Transverse colon (tissue), 4 donors: ENCODE measurements at regions not wholly inside any gene's neighbourhood (a gene's known extent, or its start where the extent isn't known, plus 50 kb on each side); places are given as distances from the start of the nearest gene placed in this dataset.

Experiments used
- DNase-seq: peaks from one replicate; pipeline ENCODE4 v3.0.0-alpha.2; 2019
- H3K27ac ChIP-seq, 4 donors: fragments of 200-600 bp; sonication (generic); 2 replicates each; pipeline ENCODE4 v1.5.1; 2016 to 2018; ENCODE audit warnings: inconsistent platforms in 4 of 4
- H3K27me3 ChIP-seq: fragments of 200-600 bp; sonication (generic); 2 replicates; pipeline ENCODE4 v1.5.1; 2017; ENCODE audit warnings: inconsistent platforms
- H3K36me3 ChIP-seq, 4 donors: fragments of 200-600 bp; sonication (generic); 2 replicates each; pipeline ENCODE4 v1.5.1; 2017 to 2019; ENCODE audit warnings: inconsistent platforms in 4 of 4
- H3K4me1 ChIP-seq, 4 donors: fragments of 200-600 bp; sonication (generic); 2 replicates each; pipeline ENCODE4 v1.5.1; 2017 to 2020; ENCODE audit warnings: inconsistent platforms in 4 of 4
- H3K4me3 ChIP-seq, 4 donors: fragments of 200-600 bp; sonication (generic); 1 replicate in 1 of 4; 2 replicates in 3 of 4; pipeline versions ENCODE4 v1.5.1 to v1.6.1; 2017 to 2019; ENCODE audit warnings: inconsistent platforms in 4 of 4
- H3K9me3 ChIP-seq, 2 donors: fragments of 200-600 bp; sonication (generic); 2 replicates each; pipeline ENCODE4 v1.5.1; 2017 to 2019; ENCODE audit warnings: inconsistent platforms in 2 of 2
- CTCF ChIP-seq, 5 experiments: fragments of 200-600 bp in 3 of 5; fragments of 450-650 bp in 2 of 5; sonication (generic) in 3 of 5; IDR thresholded peaks; 1 replicate in 2 of 5; 2 replicates in 3 of 5; pipeline ENCODE4 v1.5.1; 2016 to 2017; ENCODE audit warnings: antibody characterized with exemption in 5 of 5, inconsistent platforms in 3 of 5, mild to moderate bottlenecking in 2 of 5, moderate library complexity in 1 of 5
- EP300 ChIP-seq: sonication (generic); formaldehyde crosslinking; IDR thresholded peaks from one replicate; pipeline ENCODE4 v1.6.1; 2017; ENCODE audit warnings: antibody characterized with exemption, low read depth
- POLR2A ChIP-seq: fragments of 450-650 bp; IDR thresholded peaks from one replicate; pipeline ENCODE4 v1.6.1; 2016; ENCODE audit warnings: antibody characterized with exemption, mild to moderate bottlenecking, moderate library complexity
- POLR2AphosphoS5 ChIP-seq, 3 donors: sonication (generic); formaldehyde crosslinking; IDR thresholded peaks; one replicate each; pipeline ENCODE4 v1.6.1; 2016; ENCODE audit warnings: antibody characterized with exemption in 3 of 3
- WGBS, 2 donors: methylation state at CpG; one replicate each; pipeline ENCODE4 v1.1.5; 2018; ENCODE audit warnings: low coverage in 1 of 2; 5-methylcytosine and 5-hydroxymethylcytosine counted together
- in situ Hi-C, 4 donors: fragments of 200-750 bp; cut with MboI; loops; one replicate each; pipeline versions ENCODE4 v1.15.0 to v1.15.1; 2017; ENCODE audit warnings: low sequenced_read_pairs in 3 of 4, low pct_ligation_motif_present in 1 of 4, low pct_unique_long_range_greater_than_20kb in 1 of 4
- intact Hi-C: fragments of 100-400 bp; cut with DNase I; formaldehyde crosslinking; loops from one replicate; pipeline ENCODE4 v1.15.1; 2023; ENCODE audit warnings: low total_unique reads

GRCh38 chr20:60085551-60086132 lies 127.4 kb downstream of the CDH26 start:
- Histone ChIP-seq H3K4me1 (no peaks in the 10 kb centered on the region), H3K4me3 (no peak overlapping the region), H3K27me3 (peaks cover 34% of the 10 kb centered on the region), H3K36me3 (no peaks in the 10 kb centered on the region), H3K27ac (no peak overlapping the region), H3K9me3 (no peaks in the 10 kb centered on the region)
- in situ Hi-C loops, result no loop called here
- intact Hi-C loops, result no loop called here
- no peak for DNase-seq
- TF ChIP-seq EP300, result no peak
- 74% methylated on average over 9 of the region's 9 CpGs; no CpG with 5 or more reads in 1 of the 2 donors for WGBS, 2 donors

- in situ Hi-C loops (no loop called here), intact Hi-C loops (no loop called here)
- no peak for DNase-seq
- Histone ChIP-seq H3K27me3 (peaks cover 39% of the 10 kb centered on the region), H3K9me3 (no peaks in the 10 kb centered on the region), H3K4me1 (no peaks in the 10 kb centered on the region), H3K4me3 (no peak overlapping the region), H3K27ac (no peak overlapping the region), H3K36me3 (no peaks in the 10 kb centered on the region)
- WGBS, 2 donors, result 65 to 83% methylated on average over 6 to 13 of the region's 30 CpGs
- TF ChIP-seq POLR2A, result no peak
- TF ChIP-seq EP300, result no peak
- TF ChIP-seq POLR2AphosphoS5 (IDR thresholded peaks at IDR 0.05), result no peak
- TF ChIP-seq CTCF (IDR thresholded peaks at IDR 0.05), result no peak
These were observed 128.8 kb downstream of the CDH26 start for GRCh38 chr20:60086821-60087562.

GRCh38 chr20:60087563-60088105 lies 129.4 kb downstream of the CDH26 start:
- no peak for TF ChIP-seq POLR2AphosphoS5 (IDR thresholded peaks at IDR 0.05)
- TF ChIP-seq CTCF (IDR thresholded peaks at IDR 0.05), result no peak
- peaks cover 0 to 5% of the 10 kb centered on the region in 2 donors for H3K9me3 ChIP-seq
- H3K36me3 ChIP-seq, result no peaks in the 10 kb centered on the region
- H3K27ac ChIP-seq, result no peak overlapping the region
- in situ Hi-C loops, result no loop called here
- H3K4me1 ChIP-seq, result no peaks in the 10 kb centered on the region
- WGBS, 2 donors, result 64% methylated on average over 12 of the region's 60 CpGs; no CpG with 5 or more reads in 1 of the 2 donors
- no peak for DNase-seq
- intact Hi-C loops, result no loop called here
- no peak overlapping the region for H3K4me3 ChIP-seq
- H3K27me3 ChIP-seq, result peaks cover 39% of the 10 kb centered on the region

GRCh38 chr20:60088236-60088635 lies 130.0 kb downstream of the CDH26 start:
- Histone ChIP-seq H3K4me1 (no peaks in the 10 kb centered on the region), H3K27ac (no peak overlapping the region), H3K4me3 (no peak overlapping the region), H3K36me3 (no peaks in the 10 kb centered on the region), H3K9me3 (peaks cover 0 to 9% of the 10 kb centered on the region in 2 donors), H3K27me3 (peaks cover 39% of the 10 kb centered on the region)
- intact Hi-C loops (no loop called here), in situ Hi-C loops (no loop called here)
- TF ChIP-seq POLR2A (no peak), POLR2AphosphoS5 (IDR thresholded peaks at IDR 0.05) (no peak), CTCF (IDR thresholded peaks at IDR 0.05) (no peak), EP300 (no peak)
- WGBS, 2 donors, result 88 to 90% methylated on average over 4 to 10 of the region's 10 CpGs
- DNase-seq, result no peak
